ENCODE measurements at regions not wholly inside any gene's neighbourhood (a gene's known extent, or its start where the extent isn't known, plus 50 kb on each side); places are given as distances from the start of the nearest gene placed in this dataset.

DNA sequence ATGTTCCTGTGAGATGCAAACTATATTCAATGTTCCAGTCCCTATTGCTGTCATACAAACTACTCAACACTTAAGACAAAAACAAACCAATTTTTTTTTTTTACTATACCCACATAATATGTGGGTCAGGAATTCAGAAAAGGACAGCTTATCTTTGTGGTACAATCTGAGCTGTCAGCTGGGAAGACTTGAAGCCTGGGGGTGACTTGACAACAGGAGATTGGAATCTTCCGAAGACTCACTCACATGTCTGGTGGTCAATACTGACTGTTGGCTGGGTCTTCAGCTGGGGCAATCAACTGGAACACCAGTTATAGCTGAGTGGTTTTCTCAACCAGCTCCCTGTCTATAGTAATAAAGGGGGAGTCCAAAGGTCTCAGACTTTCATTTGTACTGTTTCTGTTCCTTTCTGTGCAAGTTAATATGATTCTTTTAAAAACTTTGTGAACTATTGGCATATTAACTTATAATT, 81.7 kb upstream of the ATP1B1 start:
- TF ChIP-seq, protein P1, sequence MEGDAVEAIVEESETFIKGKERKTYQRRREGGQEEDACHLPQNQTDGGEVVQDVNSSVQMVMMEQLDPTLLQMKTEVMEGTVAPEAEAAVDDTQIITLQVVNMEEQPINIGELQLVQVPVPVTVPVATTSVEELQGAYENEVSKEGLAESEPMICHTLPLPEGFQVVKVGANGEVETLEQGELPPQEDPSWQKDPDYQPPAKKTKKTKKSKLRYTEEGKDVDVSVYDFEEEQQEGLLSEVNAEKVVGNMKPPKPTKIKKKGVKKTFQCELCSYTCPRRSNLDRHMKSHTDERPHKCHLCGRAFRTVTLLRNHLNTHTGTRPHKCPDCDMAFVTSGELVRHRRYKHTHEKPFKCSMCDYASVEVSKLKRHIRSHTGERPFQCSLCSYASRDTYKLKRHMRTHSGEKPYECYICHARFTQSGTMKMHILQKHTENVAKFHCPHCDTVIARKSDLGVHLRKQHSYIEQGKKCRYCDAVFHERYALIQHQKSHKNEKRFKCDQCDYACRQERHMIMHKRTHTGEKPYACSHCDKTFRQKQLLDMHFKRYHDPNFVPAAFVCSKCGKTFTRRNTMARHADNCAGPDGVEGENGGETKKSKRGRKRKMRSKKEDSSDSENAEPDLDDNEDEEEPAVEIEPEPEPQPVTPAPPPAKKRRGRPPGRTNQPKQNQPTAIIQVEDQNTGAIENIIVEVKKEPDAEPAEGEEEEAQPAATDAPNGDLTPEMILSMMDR (IDR thresholded peaks at IDR 0.05; ENCODE audit: insufficient read depth, low read length): no peak
- no peak for TF ChIP-seq POLR2AphosphoS5 (IDR thresholded peaks at IDR 0.05; ENCODE audit: low read depth)
- no peak for TF ChIP-seq GABPA (IDR thresholded peaks at IDR 0.05; ENCODE audit: low read depth)
- TF ChIP-seq, protein P2, sequence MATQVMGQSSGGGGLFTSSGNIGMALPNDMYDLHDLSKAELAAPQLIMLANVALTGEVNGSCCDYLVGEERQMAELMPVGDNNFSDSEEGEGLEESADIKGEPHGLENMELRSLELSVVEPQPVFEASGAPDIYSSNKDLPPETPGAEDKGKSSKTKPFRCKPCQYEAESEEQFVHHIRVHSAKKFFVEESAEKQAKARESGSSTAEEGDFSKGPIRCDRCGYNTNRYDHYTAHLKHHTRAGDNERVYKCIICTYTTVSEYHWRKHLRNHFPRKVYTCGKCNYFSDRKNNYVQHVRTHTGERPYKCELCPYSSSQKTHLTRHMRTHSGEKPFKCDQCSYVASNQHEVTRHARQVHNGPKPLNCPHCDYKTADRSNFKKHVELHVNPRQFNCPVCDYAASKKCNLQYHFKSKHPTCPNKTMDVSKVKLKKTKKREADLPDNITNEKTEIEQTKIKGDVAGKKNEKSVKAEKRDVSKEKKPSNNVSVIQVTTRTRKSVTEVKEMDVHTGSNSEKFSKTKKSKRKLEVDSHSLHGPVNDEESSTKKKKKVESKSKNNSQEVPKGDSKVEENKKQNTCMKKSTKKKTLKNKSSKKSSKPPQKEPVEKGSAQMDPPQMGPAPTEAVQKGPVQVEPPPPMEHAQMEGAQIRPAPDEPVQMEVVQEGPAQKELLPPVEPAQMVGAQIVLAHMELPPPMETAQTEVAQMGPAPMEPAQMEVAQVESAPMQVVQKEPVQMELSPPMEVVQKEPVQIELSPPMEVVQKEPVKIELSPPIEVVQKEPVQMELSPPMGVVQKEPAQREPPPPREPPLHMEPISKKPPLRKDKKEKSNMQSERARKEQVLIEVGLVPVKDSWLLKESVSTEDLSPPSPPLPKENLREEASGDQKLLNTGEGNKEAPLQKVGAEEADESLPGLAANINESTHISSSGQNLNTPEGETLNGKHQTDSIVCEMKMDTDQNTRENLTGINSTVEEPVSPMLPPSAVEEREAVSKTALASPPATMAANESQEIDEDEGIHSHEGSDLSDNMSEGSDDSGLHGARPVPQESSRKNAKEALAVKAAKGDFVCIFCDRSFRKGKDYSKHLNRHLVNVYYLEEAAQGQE (IDR thresholded peaks at IDR 0.05; ENCODE audit: insufficient replicate concordance, low read depth): no peak
- TF ChIP-seq SPI1 (IDR thresholded peaks at IDR 0.05; ENCODE audit: borderline replicate concordance, low read depth): no peak
